Small intestine (tissue), 7 donors: ENCODE measurements at regions not wholly inside any gene's neighbourhood (a gene's known extent, or its start where the extent isn't known, plus 50 kb on each side); places are given as distances from the start of the nearest gene placed in this dataset.

Experiments used
- DNase-seq, 2 donors: peaks; one replicate each; pipeline versions ENCODE4 v3.0.0 to v3.0.0-alpha.2; 2013
- FAIRE-seq: peaks from 2 replicates; lab custom pipeline; 2012; peaks lifted over from hg19 to GRCh38; lab: Jason Lieb, UNC
- H3K27ac ChIP-seq, 3 donors: one replicate each; pipeline ENCODE4 v1.5.1; 2013; ENCODE audit warnings: low read length in 2 of 3, mild to moderate bottlenecking in 2 of 3, control low read depth in 1 of 3, inconsistent platforms in 1 of 3, low read depth in 1 of 3, moderate library complexity in 1 of 3
- H3K27me3 ChIP-seq, 3 donors: one replicate each; pipeline ENCODE4 v1.6.1; 2013; ENCODE audit warnings: low read length in 3 of 3, inconsistent platforms in 1 of 3; ENCODE audit not compliant: control insufficient read depth in 3 of 3, insufficient read depth in 3 of 3
- H3K36me3 ChIP-seq, 3 donors: one replicate each; pipeline ENCODE4 v1.6.1; 2013; ENCODE audit warnings: low read length in 3 of 3, inconsistent platforms in 1 of 3, low read depth in 1 of 3, mild to moderate bottlenecking in 1 of 3, moderate library complexity in 1 of 3; ENCODE audit not compliant: control insufficient read depth in 3 of 3, insufficient read depth in 2 of 3
- H3K4me1 ChIP-seq, 3 donors: one replicate each; pipeline ENCODE4 v1.6.1; 2013; ENCODE audit warnings: low read length in 2 of 3, inconsistent platforms in 1 of 3, low read depth in 1 of 3, mild to moderate bottlenecking in 1 of 3, moderate library complexity in 1 of 3; ENCODE audit not compliant: control insufficient read depth in 3 of 3, insufficient read depth in 2 of 3
- H3K4me3 ChIP-seq, 3 donors: one replicate each; pipeline ENCODE4 v1.5.1; 2013; ENCODE audit warnings: low read length in 3 of 3, control low read depth in 1 of 3, inconsistent platforms in 1 of 3, low read depth in 1 of 3, mild to moderate bottlenecking in 1 of 3, moderate library complexity in 1 of 3
- H3K9me3 ChIP-seq, 2 donors: one replicate each; pipeline ENCODE4 v1.6.1; 2013; ENCODE audit warnings: low read depth in 1 of 2, low read length in 1 of 2; ENCODE audit not compliant: control insufficient read depth in 2 of 2, insufficient read depth in 1 of 2
- WGBS, 3 donors: extraction: QIAGEN DNeasy Blood & Tissue Kit; methylation state at CpG; one replicate each; pipeline ENCODE4 v1.1.7; 2013; 5-methylcytosine and 5-hydroxymethylcytosine counted together
- donor health status: healthy with polysubstance abuse.
- donor health status: control.
- donor health status: control.
- donor health status: Bipolar disorder and iron deficiency.
- donor health status: healthy.

DNA sequence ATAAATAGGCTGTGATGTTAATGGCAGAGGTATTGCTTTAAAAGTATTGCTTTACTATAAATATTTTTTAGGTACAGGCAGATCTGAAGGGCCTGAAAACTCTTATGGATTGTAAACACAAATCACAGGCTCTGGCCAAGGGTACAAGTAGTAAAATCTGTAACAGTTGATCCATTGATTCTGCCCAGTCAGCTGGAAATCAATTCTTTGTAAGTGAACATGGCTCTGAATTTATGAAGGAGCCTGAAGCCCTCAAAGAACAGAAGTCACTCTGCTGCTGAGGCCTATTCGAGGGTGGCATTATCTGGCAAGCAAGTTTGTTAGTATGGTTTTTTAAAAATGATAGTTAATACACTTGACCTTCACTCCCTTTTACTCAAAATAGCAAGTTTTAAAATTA is 834.0 kb upstream of the TMPRSS15 start:
- no peaks in the 10 kb centered on the region for H3K27me3 ChIP-seq
- 56 to 66% (median 62%) methylated on average over 1 of the region's 1 CpG for WGBS, 3 donors
- H3K36me3 ChIP-seq: no peaks in the 10 kb centered on the region
- no peaks in the 10 kb centered on the region for H3K9me3 ChIP-seq
- no peaks in the 10 kb centered on the region for H3K4me1 ChIP-seq
- no peak overlapping the region for H3K27ac ChIP-seq
- no peak for FAIRE-seq
- no peak overlapping the region for H3K4me3 ChIP-seq
- no peak for DNase-seq

GRCh38 chr21:19239696-19240095 is 836.1 kb upstream of the TMPRSS15 start:
- 67 to 77% (median 74%) methylated on average over 1 of the region's 1 CpG for WGBS, 3 donors
- no peaks in the 10 kb centered on the region for H3K27me3 ChIP-seq
- H3K4me1 ChIP-seq: no peaks in the 10 kb centered on the region
- no peak overlapping the region for H3K4me3 ChIP-seq
- H3K27ac ChIP-seq: no peak overlapping the region
- FAIRE-seq: no peak
- H3K9me3 ChIP-seq: peaks cover 0 to 3% of the 10 kb centered on the region in 2 donors
- no peaks in the 10 kb centered on the region for H3K36me3 ChIP-seq
- DNase-seq: no peak

DNA sequence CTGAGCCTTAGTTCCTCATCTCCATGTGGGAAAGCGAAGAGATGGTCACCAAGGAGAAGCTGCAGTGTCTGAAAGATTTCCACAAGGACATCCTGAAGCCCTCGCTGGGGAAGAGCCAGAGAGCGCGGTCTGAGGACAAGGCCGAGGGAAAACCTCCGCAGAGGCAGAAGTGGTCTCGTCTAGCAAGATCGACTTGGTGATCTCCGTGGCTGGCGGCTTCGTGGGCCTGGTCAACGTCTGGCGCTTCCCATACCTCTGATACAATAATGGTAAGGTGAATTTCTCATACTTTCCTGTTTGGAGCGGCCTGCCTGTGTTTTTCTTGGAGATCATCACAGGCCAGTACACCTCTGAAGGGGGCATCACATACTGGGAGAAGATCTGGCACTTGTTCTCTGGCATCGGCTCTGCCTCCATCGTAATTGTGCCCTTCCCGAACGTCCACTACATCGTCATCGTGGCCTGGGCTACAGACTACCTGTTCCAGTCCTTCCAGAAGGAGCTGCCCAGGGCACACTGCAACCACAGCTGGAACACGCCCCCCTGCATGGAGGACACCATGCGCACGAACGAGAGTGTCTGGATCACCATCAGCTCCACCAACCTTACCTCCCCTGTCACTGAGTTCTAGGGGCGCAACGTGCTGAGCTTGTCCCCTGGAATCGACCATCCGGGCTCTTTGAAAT is 841.1 kb upstream of the TMPRSS15 start:
- H3K27me3 ChIP-seq: no peaks in the 10 kb centered on the region
- DNase-seq: no peak
- H3K4me1 ChIP-seq: no peaks in the 10 kb centered on the region
- no peak overlapping the region for H3K4me3 ChIP-seq
- H3K27ac ChIP-seq: no peak overlapping the region
- 93 to 94% (median 93%) methylated on average over 28 of the region's 28 CpGs for WGBS, 3 donors
- no peak for FAIRE-seq
- H3K9me3 ChIP-seq: peaks cover 0 to 13% of the 10 kb centered on the region in 2 donors
- H3K36me3 ChIP-seq: no peaks in the 10 kb centered on the region

DNA sequence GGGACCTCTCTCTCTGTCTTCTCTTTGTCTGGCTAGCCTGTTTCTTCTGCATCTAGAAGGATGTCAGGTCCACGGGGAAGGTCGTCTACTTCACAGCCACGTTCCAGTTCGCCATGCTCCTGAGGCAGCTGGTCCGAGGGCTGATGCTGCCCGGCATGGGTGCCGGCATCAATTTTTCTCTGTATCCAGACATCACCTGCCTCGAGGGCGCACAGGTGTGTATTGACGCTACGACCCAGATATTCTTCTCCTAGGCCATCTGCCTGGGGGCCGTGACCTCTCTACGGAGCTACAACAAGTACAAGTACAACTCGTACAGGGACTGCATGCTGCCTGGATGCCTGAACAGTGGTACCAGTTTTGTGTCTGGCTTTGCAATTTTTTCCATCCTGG is 841.6 kb upstream of the TMPRSS15 start:
- Histone ChIP-seq H3K4me1 (no peaks in the 10 kb centered on the region), H3K27ac (no peak overlapping the region), H3K9me3 (peaks cover 0 to 13% of the 10 kb centered on the region in 2 donors), H3K27me3 (no peaks in the 10 kb centered on the region), H3K4me3 (no peak overlapping the region), H3K36me3 (no peaks in the 10 kb centered on the region)
- DNase-seq (no peak), FAIRE-seq (no peak)
- WGBS, 3 donors: 92 to 97% (median 95%) methylated on average over 14 of the region's 14 CpGs

DNA sequence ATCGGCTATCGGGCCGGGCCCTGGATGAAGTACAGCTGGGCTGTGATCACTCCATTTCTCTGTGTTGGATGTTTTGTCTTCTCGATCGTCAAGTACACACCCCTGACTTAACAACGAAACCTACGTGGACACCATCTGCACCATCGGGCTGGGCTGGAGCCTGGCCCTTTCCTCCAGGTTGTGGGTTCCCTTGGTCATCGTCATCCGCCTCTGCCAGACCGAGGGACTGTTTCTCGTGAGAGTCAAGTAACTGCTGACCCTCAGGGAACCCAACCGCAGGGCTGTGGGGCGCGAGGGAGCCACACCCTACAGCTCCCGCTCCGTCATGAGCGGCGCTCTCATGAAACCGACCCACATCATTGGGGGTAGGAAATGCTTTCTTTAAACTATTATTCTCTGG is 842.4 kb upstream of the TMPRSS15 start:
- Histone ChIP-seq H3K27ac (no peak overlapping the region), H3K4me1 (no peaks in the 10 kb centered on the region), H3K36me3 (no peaks in the 10 kb centered on the region), H3K27me3 (no peaks in the 10 kb centered on the region), H3K4me3 (no peak overlapping the region), H3K9me3 (peaks cover 0 to 13% of the 10 kb centered on the region in 2 donors)
- no peak for DNase-seq
- no peak for FAIRE-seq
- 95 to 96% (median 95%) methylated on average over 20 of the region's 20 CpGs for WGBS, 3 donors

GRCh38 chr21:19256934-19257660 is 853.5 kb upstream of the TMPRSS15 start:
- Histone ChIP-seq H3K27me3 (no peaks in the 10 kb centered on the region), H3K9me3 (no peaks in the 10 kb centered on the region), H3K27ac (no peak overlapping the region), H3K4me3 (no peak overlapping the region), H3K36me3 (no peaks in the 10 kb centered on the region), H3K4me1 (no peaks in the 10 kb centered on the region)
- DNase-seq (no peak), FAIRE-seq (no peak)
- 67 to 86% (median 70%) methylated on average over 4 of the region's 4 CpGs for WGBS, 3 donors

DNA sequence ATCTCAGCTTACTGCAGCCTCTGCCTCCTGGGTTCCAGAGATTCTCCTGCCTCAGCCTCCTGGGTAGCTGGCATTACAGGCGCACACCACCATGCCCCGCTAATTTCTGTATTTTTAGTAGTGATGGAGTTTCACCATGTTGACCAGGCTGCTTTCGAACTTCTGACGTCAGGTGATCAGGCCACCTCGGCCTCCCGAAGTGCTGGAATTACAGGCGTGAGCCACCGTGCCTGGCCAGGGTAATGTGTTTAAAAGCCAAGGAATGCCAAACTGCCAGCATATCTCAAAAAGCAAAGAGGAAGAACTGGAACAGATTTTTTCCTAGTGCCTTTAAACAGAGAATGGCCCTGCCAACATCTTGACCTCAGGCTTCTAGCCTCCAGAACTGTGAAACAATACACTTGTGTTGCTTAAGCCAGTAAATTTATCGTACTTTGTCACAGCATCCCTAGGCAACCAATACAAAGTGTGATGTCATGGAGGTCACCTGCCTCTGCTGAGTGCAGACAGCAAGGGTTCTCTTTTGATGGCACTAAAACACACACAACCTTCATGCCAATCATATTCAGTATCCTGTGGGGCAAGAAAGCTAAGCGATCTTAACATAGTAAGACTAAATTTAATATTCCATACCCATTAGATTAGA is 858.3 kb upstream of the TMPRSS15 start:
- WGBS, 3 donors: 86 to 94% (median 89%) methylated on average over 10 of the region's 10 CpGs
- H3K4me1 ChIP-seq: no peaks in the 10 kb centered on the region
- no peaks in the 10 kb centered on the region for H3K9me3 ChIP-seq
- DNase-seq (peak in 1 of 2 donors; percentile 2), FAIRE-seq (no peak)
- no peak overlapping the region for H3K4me3 ChIP-seq
- H3K36me3 ChIP-seq: no peaks in the 10 kb centered on the region
- no peaks in the 10 kb centered on the region for H3K27me3 ChIP-seq
- H3K27ac ChIP-seq: no peak overlapping the region

DNA sequence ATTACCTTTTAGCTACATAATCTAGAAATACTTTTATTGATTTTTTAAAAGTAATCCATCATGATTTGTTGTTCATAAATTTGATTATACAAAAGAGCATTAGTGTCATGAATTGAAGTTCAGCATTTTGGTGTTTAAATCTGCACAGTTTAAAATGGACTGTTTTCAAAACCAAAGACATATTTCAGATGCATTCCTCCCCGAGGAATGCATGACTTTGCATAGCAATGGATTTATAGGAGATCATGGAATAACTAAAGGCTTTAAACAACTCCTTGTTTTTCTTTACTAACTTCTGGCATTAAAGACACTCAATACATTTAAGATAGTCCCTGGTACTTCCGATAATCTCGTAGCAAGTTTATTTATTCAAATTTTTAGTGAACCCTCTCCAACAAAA is 863.1 kb upstream of the TMPRSS15 start:
- H3K4me3 ChIP-seq: no peak overlapping the region
- no peaks in the 10 kb centered on the region for H3K27me3 ChIP-seq
- WGBS, 3 donors: 75 to 81% (median 76%) methylated on average over 3 of the region's 3 CpGs
- no peaks in the 10 kb centered on the region for H3K36me3 ChIP-seq
- no peaks in the 10 kb centered on the region for H3K4me1 ChIP-seq
- FAIRE-seq (no peak), DNase-seq (no peak)
- H3K27ac ChIP-seq: no peak overlapping the region
- H3K9me3 ChIP-seq: no peaks in the 10 kb centered on the region
